ENCODE measurements at regions not wholly inside any gene's neighbourhood (a gene's known extent, or its start where the extent isn't known, plus 50 kb on each side); places are given as distances from the start of the nearest gene placed in this dataset.

DNA sequence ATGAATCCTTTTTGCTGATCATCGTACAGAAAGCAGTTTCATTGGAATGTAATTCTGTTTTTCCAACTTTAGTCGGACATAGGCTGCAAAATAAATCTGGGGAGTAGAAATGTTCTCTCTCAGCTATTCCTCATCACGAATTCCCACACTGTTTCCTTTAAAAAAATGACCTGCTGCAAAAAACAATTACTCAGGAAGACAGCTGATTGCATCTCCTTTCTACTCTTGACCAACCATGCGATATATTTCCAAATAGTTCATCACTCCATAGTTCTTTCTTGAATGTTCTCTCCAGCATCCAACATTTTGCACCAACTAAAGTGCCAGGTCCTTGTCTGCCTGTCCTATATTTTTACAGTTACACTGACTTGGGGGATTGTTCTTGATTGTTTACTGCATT, 96.4 kb downstream of the S1PR1 start:
- intact Hi-C loops (cut with DNase I; ENCODE audit: low total_unique reads), result no loop called here
- no peaks in the 10 kb centered on the region for H3K4me1 ChIP-seq
- H3K4me3 ChIP-seq, result no peak overlapping the region
- H3K27ac ChIP-seq, result no peak overlapping the region
- no peaks in the 10 kb centered on the region for H3K9me3 ChIP-seq
- TF ChIP-seq EP300 (IDR thresholded peaks at IDR 0.05), result no peak
- TF ChIP-seq, protein P1, sequence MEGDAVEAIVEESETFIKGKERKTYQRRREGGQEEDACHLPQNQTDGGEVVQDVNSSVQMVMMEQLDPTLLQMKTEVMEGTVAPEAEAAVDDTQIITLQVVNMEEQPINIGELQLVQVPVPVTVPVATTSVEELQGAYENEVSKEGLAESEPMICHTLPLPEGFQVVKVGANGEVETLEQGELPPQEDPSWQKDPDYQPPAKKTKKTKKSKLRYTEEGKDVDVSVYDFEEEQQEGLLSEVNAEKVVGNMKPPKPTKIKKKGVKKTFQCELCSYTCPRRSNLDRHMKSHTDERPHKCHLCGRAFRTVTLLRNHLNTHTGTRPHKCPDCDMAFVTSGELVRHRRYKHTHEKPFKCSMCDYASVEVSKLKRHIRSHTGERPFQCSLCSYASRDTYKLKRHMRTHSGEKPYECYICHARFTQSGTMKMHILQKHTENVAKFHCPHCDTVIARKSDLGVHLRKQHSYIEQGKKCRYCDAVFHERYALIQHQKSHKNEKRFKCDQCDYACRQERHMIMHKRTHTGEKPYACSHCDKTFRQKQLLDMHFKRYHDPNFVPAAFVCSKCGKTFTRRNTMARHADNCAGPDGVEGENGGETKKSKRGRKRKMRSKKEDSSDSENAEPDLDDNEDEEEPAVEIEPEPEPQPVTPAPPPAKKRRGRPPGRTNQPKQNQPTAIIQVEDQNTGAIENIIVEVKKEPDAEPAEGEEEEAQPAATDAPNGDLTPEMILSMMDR (IDR thresholded peaks at IDR 0.05), result no peak
- TF ChIP-seq POLR2AphosphoS5 (IDR thresholded peaks at IDR 0.05), result no peak
- TF ChIP-seq POLR2A (IDR thresholded peaks at IDR 0.05), result no peak
- H3K27me3 ChIP-seq, result no peaks in the 10 kb centered on the region
- no peak for DNase-seq
- no peaks in the 10 kb centered on the region for H3K36me3 ChIP-seq
- 65 to 79% (median 77%) methylated on average over 4 of the region's 4 CpGs for WGBS, 5 donors

DNA sequence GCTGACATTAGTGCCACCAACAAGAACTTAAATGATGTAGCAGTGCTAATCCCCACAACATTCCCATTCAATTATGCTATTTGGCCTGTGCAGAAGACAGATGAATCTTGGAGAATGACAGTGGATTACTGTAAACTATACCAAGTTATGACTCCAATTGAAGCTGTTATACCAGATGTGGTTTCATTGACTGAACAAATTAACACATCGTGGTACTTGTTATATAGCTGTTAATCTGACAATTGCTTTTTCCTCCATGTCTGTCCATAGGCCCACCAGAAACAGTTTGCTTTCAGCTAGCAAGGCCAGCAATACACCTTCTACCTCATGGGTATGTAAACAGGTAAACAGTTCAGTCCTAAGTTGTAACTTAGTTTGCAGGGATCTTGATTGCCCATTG, 101.1 kb downstream of the S1PR1 start:
- intact Hi-C loops (cut with DNase I; ENCODE audit: low total_unique reads), result no loop called here
- Histone ChIP-seq H3K27ac (no peak overlapping the region), H3K27me3 (no peaks in the 10 kb centered on the region), H3K4me3 (no peak overlapping the region), H3K36me3 (no peaks in the 10 kb centered on the region), H3K4me1 (no peaks in the 10 kb centered on the region), H3K9me3 (peaks cover 0 to 12% (median 5%) of the 10 kb centered on the region in 4 donors)
- 86 to 93% (median 88%) methylated on average over 1 of the region's 1 CpG for WGBS, 5 donors
- DNase-seq, result no peak
- TF ChIP-seq POLR2A (IDR thresholded peaks at IDR 0.05), result no peak
- TF ChIP-seq POLR2AphosphoS5 (IDR thresholded peaks at IDR 0.05), result no peak
- TF ChIP-seq, protein P1 (IDR thresholded peaks at IDR 0.05), result no peak
- no peak for TF ChIP-seq EP300 (IDR thresholded peaks at IDR 0.05)

DNA sequence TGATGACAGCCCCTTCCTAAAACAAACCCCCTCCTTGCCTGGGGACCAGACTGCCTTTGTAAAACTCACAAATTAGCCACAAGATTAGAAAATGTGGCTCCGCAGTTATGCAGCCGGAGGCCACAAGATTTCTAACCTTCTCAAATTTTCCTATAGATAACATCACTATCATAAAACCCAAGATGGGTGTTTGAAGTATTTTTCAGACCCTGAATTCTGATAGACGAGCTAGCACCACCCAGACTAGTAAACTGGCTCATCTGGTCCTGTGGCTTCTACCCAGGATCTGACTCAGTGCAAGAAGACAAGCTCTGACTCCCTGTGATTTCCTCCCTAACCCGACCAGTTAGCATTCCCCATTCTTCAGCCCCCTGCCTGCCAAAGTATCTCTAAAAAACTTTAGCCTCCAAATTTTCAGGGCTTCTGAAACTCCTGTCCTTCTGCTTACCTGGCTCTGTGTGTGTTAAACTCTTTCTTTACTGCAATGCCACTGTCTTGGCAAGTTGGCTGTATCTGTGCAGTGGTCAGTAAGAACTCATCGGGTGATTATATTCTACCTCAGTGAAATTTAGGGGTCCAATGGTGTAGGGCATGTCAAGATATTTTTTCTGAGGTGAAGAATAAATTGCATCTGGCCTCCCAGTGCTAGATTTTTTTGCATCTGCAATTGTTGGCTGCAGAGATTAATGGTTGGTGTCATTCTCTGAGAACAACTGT, 102.1 kb downstream of the S1PR1 start:
- Histone ChIP-seq H3K27me3 (no peaks in the 10 kb centered on the region), H3K27ac (no peak overlapping the region), H3K9me3 (peaks cover 0 to 12% (median 5%) of the 10 kb centered on the region in 4 donors), H3K4me1 (no peaks in the 10 kb centered on the region), H3K36me3 (no peaks in the 10 kb centered on the region), H3K4me3 (no peak overlapping the region)
- intact Hi-C loops (cut with DNase I; ENCODE audit: low total_unique reads), result no loop called here
- no peak for DNase-seq
- WGBS, 5 donors, result 60 to 71% (median 65%) methylated on average over 5 of the region's 5 CpGs
- TF ChIP-seq, protein P1 (IDR thresholded peaks at IDR 0.05), result no peak
- no peak for TF ChIP-seq EP300 (IDR thresholded peaks at IDR 0.05)
- TF ChIP-seq POLR2AphosphoS5 (IDR thresholded peaks at IDR 0.05), result no peak
- no peak for TF ChIP-seq POLR2A (IDR thresholded peaks at IDR 0.05)

DNA sequence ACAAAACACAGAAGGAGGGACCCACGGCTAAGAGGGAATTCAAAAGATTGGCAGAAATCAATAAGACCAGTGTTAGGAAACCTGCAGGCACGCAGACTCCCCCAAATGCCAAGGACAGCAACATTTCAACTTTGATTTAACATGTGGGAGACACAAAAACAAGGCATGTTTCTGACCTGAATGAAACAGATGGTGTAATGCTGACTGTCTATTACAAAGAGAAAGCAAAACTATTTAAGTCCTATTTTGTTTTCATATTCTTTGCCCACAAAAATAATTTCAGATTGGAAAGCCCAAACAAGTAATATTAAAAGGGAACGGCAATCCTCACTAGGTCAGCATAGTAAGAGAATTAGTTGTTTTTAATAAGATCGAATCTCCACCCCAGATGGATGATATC, 107.9 kb downstream of the S1PR1 start:
- DNase-seq, result no peak
- intact Hi-C loops (cut with DNase I; ENCODE audit: low total_unique reads), result no loop called here
- H3K9me3 ChIP-seq, result no peaks in the 10 kb centered on the region
- 55 to 71% (median 60%) methylated on average over 4 of the region's 4 CpGs for WGBS, 5 donors
- H3K4me3 ChIP-seq, result no peak overlapping the region
- no peak overlapping the region for H3K27ac ChIP-seq
- H3K36me3 ChIP-seq, result no peaks in the 10 kb centered on the region
- H3K4me1 ChIP-seq, result no peaks in the 10 kb centered on the region
- TF ChIP-seq POLR2AphosphoS5 (IDR thresholded peaks at IDR 0.05), result no peak
- TF ChIP-seq POLR2A (IDR thresholded peaks at IDR 0.05), result no peak
- no peak for TF ChIP-seq EP300 (IDR thresholded peaks at IDR 0.05)
- TF ChIP-seq, protein P1 (IDR thresholded peaks at IDR 0.05), result no peak
- no peaks in the 10 kb centered on the region for H3K27me3 ChIP-seq
